HG02759 (cell line): ENCODE measurements at regions not wholly inside any gene's neighbourhood (a gene's known extent, or its start where the extent isn't known, plus 50 kb on each side); places are given as distances from the start of the nearest gene placed in this dataset.

Experiments
- ATAC-seq: cut with Tn5 transposase; IDR thresholded peaks from one replicate; pipeline ENCODE4 v1.9.1; 2021; ENCODE audit warnings: mild to moderate bottlenecking, moderate library complexity; ENCODE audit not compliant: unreplicated experiment

DNA sequence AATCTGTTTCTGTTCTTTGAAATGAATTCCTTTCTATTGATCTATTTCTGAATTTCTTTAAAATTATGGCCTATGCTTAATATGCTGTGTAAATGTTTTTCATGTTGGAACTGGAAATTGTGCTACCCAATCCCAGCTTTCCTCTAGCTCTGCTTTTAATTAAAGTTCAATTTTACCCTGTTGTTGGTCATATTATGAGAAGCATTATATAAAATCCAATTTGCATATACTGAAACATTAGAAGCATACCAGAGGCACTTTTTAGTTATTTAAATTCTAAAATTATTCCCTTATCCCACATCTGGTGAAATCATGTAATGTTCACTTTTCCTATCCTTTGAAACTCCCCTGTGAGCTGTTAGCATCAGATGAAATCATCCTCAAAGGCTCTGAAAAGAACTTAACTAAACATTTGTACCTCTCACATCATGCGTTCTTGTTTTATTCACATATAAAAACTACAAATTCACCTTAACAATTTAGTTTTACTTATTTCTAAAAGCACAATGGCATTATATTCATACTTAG lies 160.6 kb upstream of the COL21A1 start:
- no peak for ATAC-seq

GRCh38 chr6:56406276-56407269 lies 159.2 kb upstream of the COL21A1 start:
- ATAC-seq = peak; percentile 59

GRCh38 chr6:56404599-56404998 lies 157.2 kb upstream of the COL21A1 start:
- ATAC-seq = no peak

- ATAC-seq = no peak
Measured at GRCh38 chr6:56403745-56404144, 156.4 kb upstream of the COL21A1 start.

DNA sequence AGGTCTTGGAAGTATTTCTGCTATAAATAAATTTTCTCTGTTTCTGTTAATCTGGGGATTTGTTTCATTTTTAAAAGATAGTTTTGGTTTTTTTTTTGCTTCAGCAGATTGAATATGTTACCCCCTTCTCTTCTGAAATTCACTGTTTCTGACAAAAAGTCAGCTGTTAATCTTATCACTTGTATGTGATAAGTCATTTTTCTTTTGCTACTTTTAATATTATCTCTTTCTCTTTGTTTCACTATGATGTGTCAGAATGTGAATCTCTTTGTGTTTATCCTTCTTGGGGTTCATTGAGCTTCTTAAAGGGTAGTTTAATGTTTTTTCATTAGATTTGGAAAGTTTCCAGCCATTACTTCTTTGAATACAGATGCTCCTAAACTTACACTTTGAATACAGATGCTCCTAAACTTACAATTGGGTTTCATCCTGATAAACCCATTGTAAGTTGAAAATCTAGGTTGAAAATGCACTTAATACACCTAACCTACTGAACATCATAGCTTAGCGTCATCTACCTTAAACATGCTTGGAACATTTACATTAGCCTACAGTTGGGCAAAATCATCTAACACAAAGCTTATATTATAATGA lies 154.2 kb upstream of the COL21A1 start:
- ATAC-seq = no peak

GRCh38 chr6:56400273-56400672 lies 152.9 kb upstream of the COL21A1 start:
- ATAC-seq = no peak

GRCh38 chr6:56399672-56400263 lies 152.4 kb upstream of the COL21A1 start:
- ATAC-seq = no peak

DNA sequence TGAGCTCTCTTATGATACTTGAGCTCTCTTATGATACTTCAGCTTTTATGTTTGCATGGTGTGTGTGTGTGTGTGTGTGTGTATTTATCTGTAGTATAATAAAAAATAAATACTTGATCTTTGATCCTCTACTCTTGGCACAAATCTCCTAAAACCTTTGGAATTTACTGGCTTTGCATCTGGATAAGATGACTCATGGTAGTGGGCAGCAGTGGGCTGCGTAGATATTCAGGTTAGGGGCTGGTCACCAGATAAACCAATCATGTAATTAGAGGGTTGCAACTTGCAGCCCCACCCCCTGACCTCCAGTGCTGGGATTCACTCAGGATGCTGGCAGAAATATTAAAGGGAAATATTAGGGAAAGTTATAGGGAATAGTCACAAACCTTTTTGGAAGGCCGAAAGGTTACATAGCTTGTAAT lies 151.9 kb upstream of the COL21A1 start:
- no peak for ATAC-seq

DNA sequence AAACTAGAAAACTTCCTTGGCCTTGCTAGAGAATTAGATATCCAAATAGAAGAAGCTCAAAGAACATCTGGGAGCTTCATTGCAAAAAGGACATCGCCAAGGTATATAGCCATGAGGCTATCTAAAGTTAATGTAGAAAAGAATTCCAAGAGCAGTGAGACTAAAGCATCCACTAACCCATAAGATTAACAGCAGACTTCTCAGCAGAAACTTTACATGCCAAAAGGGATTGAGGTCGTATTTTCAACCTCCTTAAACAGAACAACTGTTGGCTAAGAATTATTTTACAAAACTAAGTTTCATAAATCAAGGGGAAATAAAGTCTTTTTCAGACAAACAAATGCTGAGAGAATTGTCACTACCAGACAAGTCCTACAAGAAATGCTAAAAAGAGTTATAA lies 149.1 kb upstream of the COL21A1 start:
- no peak for ATAC-seq

- ATAC-seq = no peak
Measured at GRCh38 chr6:56393615-56394612, 146.5 kb upstream of the COL21A1 start.

GRCh38 chr6:56388415-56388755 lies 141.0 kb upstream of the COL21A1 start:
- no peak for ATAC-seq

DNA sequence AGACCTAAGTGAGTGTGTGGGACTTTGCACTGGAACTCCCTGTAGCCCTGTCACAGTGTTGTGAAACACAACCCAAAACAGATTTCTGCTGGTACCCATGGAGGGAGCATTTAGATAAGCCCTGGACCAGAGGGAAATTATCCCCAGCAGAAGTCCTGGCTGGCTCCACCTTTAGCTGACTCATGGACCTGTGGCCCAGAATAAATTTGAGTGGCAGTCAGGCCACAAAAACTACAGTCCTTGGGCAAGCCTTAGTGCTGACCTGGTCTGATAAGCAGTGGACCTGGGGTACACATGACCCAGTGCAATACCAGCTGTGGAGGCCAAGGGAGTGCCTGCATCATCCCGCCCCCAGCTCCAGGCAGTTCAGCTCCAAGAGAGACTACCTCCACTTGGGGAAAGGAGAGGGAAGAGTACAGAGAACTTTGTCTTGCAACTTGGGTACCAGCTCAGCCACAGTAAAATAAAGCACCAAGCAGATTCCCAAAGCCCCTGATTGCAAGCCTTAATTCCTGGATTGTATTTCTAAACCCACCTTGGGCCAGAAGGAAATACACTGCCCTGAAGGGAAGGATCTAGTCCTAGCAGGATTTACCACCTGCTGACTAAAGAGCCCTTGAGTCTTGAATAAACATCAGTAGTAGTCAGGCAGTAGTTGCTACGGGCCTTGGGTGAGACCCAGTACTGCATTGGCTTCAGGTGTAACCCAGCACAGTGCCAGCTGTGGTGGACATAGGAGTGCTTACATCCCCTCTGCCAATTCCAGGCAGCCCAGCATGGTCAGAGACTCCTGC lies 140.4 kb upstream of the COL21A1 start:
- no peak for ATAC-seq

GRCh38 chr6:56386717-56387116 lies 139.3 kb upstream of the COL21A1 start:
- ATAC-seq = no peak

DNA sequence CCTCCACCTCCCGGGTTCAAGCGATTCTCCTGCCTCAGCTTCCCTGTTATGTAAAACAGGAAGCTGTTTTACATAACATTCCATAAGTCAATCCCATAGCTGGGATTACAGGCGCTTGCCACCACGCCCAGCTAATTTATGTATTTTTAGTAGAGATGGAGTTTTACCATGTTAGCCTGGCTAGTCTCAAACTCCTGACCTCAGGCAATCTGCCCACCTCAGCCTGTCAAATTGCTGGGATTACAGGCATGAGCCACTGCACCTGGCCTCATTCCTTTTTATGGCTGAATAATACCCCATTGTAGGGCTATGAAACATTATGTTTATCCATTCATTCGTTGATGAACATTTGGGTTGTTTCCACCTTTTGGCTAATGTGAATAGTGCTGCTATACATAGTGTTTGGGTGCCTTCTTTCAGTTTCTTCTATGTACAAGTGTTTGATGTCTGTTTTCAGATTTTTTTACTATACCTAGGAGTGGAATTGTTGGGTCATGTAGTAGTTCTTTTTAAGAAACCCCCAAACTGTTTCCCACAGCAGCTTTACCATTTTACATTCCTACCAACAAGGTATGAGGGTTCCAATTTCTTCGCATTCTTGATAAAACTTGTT lies 138.7 kb upstream of the COL21A1 start:
- ATAC-seq = no peak

GRCh38 chr6:56383160-56383559 lies 135.8 kb upstream of the COL21A1 start:
- ATAC-seq = no peak

DNA sequence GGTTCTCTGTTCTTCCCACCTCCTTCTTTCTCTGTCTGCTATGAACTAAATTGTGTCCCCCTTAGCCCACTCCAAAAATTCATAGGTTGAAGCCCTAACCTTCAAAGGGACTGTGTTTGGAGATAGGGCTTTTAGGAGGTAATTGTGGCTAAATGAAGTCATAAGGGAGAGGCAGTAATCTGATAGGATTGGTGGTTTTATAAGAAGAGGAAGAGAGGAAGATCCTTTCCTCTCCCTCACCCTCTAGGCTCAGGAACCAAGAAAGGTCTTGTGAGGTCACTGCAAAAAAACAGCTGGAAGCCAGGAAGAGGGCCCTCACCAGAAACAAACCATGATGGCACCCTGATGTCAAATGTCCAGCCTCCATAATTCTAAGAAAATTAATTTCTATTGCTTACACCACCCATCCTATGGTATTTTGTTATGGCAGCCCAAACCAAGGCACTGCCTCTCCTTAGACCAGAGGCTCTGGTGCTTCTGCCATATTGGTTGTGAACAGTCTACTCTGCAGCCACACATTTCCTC lies 135.1 kb upstream of the COL21A1 start:
- ATAC-seq = no peak

GRCh38 chr6:56381801-56382251 lies 134.4 kb upstream of the COL21A1 start:
- no peak for ATAC-seq

GRCh38 chr6:56380476-56380875 lies 133.1 kb upstream of the COL21A1 start:
- ATAC-seq = no peak
